ENCODE measurements at regions not wholly inside any gene's neighbourhood (a gene's known extent, or its start where the extent isn't known, plus 50 kb on each side); places are given as distances from the start of the nearest gene placed in this dataset.
"Not testable (repeated sequence)": the region's sequence is repeated elsewhere in the genome, so short reads cannot be mapped to it uniquely, and the experiment has no call there.

GRCh38 chr7:93830141-93830925, 60.2 kb downstream of the TFPI2 start:
- DNase-seq, result no peak

- no peak for DNase-seq
Observed at GRCh38 chr7:93828260-93828659, 62.3 kb downstream of the TFPI2 start.

- no peak for DNase-seq
Observed at GRCh38 chr7:93823621-93824020, 66.9 kb downstream of the TFPI2 start.

- DNase-seq, result no peak
Observed at GRCh38 chr7:93821463-93821862, 69.1 kb downstream of the TFPI2 start.

- DNase-seq, result no peak
Observed at GRCh38 chr7:93819699-93820098, 70.9 kb downstream of the TFPI2 start.

GRCh38 chr7:93817526-93817925, 73.0 kb downstream of the TFPI2 start:
- DNase-seq, result no peak

GRCh38 chr7:93817004-93817403, 73.5 kb downstream of the TFPI2 start:
- DNase-seq, result no peak

GRCh38 chr7:93813514-93813913, 77.0 kb downstream of the TFPI2 start:
- no peak for DNase-seq

GRCh38 chr7:93812061-93812460, 78.5 kb downstream of the TFPI2 start:
- no peak for DNase-seq

- DNase-seq, result no peak
Observed at GRCh38 chr7:93811198-93811597, 79.4 kb downstream of the TFPI2 start.

GRCh38 chr7:93810561-93810960, 80.0 kb downstream of the TFPI2 start:
- no peak for DNase-seq

- no peak for DNase-seq
Observed at GRCh38 chr7:93804726-93805125, 85.8 kb downstream of the TFPI2 start.

GRCh38 chr7:93799750-93800357, 90.7 kb downstream of the TFPI2 start:
- no peak for DNase-seq

GRCh38 chr7:93793084-93793697, 97.4 kb downstream of the TFPI2 start:
- DNase-seq, result not testable (repeated sequence)

- no peak for DNase-seq
Observed at GRCh38 chr7:93779115-93779514, 111.4 kb downstream of the TFPI2 start.

GRCh38 chr7:93778384-93778783, 112.2 kb downstream of the TFPI2 start:
- DNase-seq, result no peak

GRCh38 chr7:93773446-93773845, 117.1 kb downstream of the TFPI2 start:
- no peak for DNase-seq

- no peak for DNase-seq
Observed at GRCh38 chr7:93765475-93765874, 125.1 kb downstream of the TFPI2 start.

- DNase-seq, result no peak
Observed at GRCh38 chr7:93758631-93759030, 131.9 kb downstream of the TFPI2 start.

- DNase-seq, result no peak
Observed at GRCh38 chr7:93757426-93757825, 133.1 kb downstream of the TFPI2 start.

GRCh38 chr7:93756890-93757289, 133.7 kb downstream of the TFPI2 start:
- DNase-seq, result no peak

GRCh38 chr7:93751421-93751820, 139.1 kb downstream of the TFPI2 start:
- no peak for DNase-seq

GRCh38 chr7:93750986-93751385, 139.6 kb downstream of the TFPI2 start:
- no peak for DNase-seq

Measured in nucleus accumbens (tissue), 56 donors.